SU-DHL-6 (cell line): ENCODE measurements at regions not wholly inside any gene's neighbourhood (a gene's known extent, or its start where the extent isn't known, plus 50 kb on each side); places are given as distances from the start of the nearest gene placed in this dataset.

ENCODE experiments used
- H2AFZ ChIP-seq: fragments of 200-600 bp; sonication (generic); 2 replicates; pipeline ENCODE4 v1.6.1; 2014; ENCODE audit warnings: low read depth, mild to moderate bottlenecking, moderate library complexity, mixed read lengths, antibody characterized with exemption, low read length; ENCODE audit not compliant: severe bottlenecking
- H3F3A ChIP-seq: fragments of 200-600 bp; shearing (Covaris generic); 2 replicates; pipeline ENCODE4 v1.6.0; 2016; ENCODE audit warnings: antibody characterized with exemption, mild to moderate bottlenecking; ENCODE audit not compliant: insufficient read depth
- H3K27ac ChIP-seq: fragments of 200-600 bp; sonication (generic); 2 replicates; pipeline ENCODE4 v1.5.1; 2016; ENCODE audit warnings: low read depth, mild to moderate bottlenecking, low read length, moderate library complexity, mixed read lengths
- H3K27me3 ChIP-seq: fragments of 200-600 bp; sonication (generic), shearing (Covaris generic); 2 replicates; pipeline ENCODE4 v1.6.0; 2014; ENCODE audit warnings: mild to moderate bottlenecking, low read length
- H3K36me3 ChIP-seq: fragments of 200-600 bp; sonication (generic); 2 replicates; pipeline ENCODE4 v1.6.1; 2014; ENCODE audit warnings: mild to moderate bottlenecking, low read length, mixed read lengths
- H3K4me2 ChIP-seq: fragments of 300-600, 200-600 bp; shearing (Covaris generic), sonication (generic); 2 replicates; pipeline ENCODE4 v1.6.0; 2014; ENCODE audit warnings: low read length, low read depth, mild to moderate bottlenecking; ENCODE audit not compliant: poor library complexity, severe bottlenecking
- H3K4me3 ChIP-seq: fragments of 200-600 bp; sonication (generic); 2 replicates; pipeline ENCODE4 v1.5.1; 2014; ENCODE audit warnings: antibody characterized with exemption, low read length, mild to moderate bottlenecking, mixed read lengths; ENCODE audit not compliant: insufficient read depth, poor library complexity, severe bottlenecking
- H3K79me2 ChIP-seq: fragments of 200-600 bp; sonication (generic); 2 replicates; pipeline ENCODE4 v1.6.1; 2014; ENCODE audit warnings: mild to moderate bottlenecking, low read length, moderate library complexity; ENCODE audit not compliant: insufficient read depth
- H3K9ac ChIP-seq: fragments of 200-600 bp; sonication (generic); 2 replicates; pipeline ENCODE4 v1.7.0; 2014; ENCODE audit warnings: mild to moderate bottlenecking, low read length
- H3K9me2 ChIP-seq: fragments of 200-600 bp; sonication (generic); replicated peaks from 2 replicates; pipeline ENCODE4 v1.6.1; 2014; ENCODE audit warnings: low read length; ENCODE audit not compliant: insufficient read depth
- H3K9me3 ChIP-seq: fragments of 200-600 bp; sonication (generic); 2 replicates; pipeline ENCODE4 v1.6.1; 2014; ENCODE audit warnings: low read length, mixed read lengths; ENCODE audit not compliant: insufficient read depth
- H4K20me1 ChIP-seq: fragments of 200-600 bp; sonication (generic); 2 replicates; pipeline ENCODE4 v1.6.1; 2014; ENCODE audit warnings: low read depth, mild to moderate bottlenecking, antibody characterized with exemption, low read length, moderate library complexity, mixed read lengths
- EZH2phosphoT487 ChIP-seq: fragments of 200-600 bp; sonication (generic), shearing (Covaris generic); conservative IDR thresholded peaks from 2 replicates; pipeline ENCODE4 v1.6.1; 2018; ENCODE audit warnings: mild to moderate bottlenecking, antibody characterized with exemption, low read length, moderate library complexity, mixed read lengths
- TF ChIP-seq, protein P1 (sequence below): fragments of 200-600 bp; sonication (generic); IDR thresholded peaks from one replicate; pipeline ENCODE4 v1.5.1; 2017; ENCODE audit warnings: antibody characterized with exemption, mild to moderate bottlenecking, low read length, moderate library complexity; ENCODE audit not compliant: insufficient read depth, poor library complexity, severe bottlenecking

DNA sequence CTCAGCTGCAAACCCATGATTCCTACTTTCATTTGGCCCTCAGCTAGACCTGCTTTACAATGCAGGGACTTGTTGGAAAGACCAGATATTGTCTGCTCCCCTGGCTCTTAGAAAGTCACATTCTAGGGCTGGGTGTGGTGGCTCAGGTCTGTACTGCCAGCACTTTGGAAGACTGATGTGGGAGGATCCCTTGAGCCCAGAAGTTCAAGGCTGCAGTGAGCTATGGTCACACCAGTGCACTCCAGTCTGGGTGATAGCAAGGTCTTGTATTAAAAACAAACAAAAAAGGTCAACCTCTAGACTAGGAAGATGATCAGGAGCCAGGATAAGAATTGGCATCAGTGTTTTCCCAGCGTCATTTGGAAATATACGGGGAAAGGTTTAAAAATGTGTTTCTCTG lies 145.8 kb downstream of the PALM2AKAP2 start:
- Histone ChIP-seq H3F3A (peaks cover 8% of the 10 kb centered on the region; the same call in 1 of the 2 replicates), H3K79me2 (no peaks in the 10 kb centered on the region), H3K27me3 (no peaks in the 10 kb centered on the region), H3K36me3 (no peaks in the 10 kb centered on the region), H2AFZ (no peak overlapping the region), H3K27ac (no peak overlapping the region), H3K4me3 (no peak overlapping the region), H3K4me2 (no peak overlapping the region), H3K9me2 (no peaks in the 10 kb centered on the region), H3K9ac (no peak overlapping the region), H3K9me3 (no peaks in the 10 kb centered on the region), H4K20me1 (no peaks in the 10 kb centered on the region)
- no peak for TF ChIP-seq EZH2phosphoT487
- TF ChIP-seq, protein P1, sequence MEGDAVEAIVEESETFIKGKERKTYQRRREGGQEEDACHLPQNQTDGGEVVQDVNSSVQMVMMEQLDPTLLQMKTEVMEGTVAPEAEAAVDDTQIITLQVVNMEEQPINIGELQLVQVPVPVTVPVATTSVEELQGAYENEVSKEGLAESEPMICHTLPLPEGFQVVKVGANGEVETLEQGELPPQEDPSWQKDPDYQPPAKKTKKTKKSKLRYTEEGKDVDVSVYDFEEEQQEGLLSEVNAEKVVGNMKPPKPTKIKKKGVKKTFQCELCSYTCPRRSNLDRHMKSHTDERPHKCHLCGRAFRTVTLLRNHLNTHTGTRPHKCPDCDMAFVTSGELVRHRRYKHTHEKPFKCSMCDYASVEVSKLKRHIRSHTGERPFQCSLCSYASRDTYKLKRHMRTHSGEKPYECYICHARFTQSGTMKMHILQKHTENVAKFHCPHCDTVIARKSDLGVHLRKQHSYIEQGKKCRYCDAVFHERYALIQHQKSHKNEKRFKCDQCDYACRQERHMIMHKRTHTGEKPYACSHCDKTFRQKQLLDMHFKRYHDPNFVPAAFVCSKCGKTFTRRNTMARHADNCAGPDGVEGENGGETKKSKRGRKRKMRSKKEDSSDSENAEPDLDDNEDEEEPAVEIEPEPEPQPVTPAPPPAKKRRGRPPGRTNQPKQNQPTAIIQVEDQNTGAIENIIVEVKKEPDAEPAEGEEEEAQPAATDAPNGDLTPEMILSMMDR: no peak

DNA sequence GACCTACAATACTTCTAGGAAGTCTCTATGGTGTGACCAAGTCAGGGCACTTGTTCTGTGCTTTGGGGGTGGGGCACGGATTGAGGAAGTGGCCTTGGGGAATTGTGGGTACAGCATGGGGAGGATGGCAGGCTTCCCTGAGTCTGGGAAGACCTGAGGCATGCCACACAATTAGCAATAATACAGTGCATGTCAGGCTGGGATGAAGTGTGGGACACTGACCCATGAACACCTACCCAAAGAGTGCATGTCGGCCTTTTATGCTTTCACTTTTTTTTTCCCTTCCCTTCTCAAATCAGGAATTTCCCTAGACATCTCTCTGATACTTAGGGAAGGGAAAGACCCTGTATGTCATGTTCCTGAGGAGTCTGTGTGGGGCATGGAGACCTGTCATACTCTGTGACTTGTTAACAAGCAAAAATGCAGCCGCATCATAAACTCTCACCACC lies 146.4 kb downstream of the PALM2AKAP2 start:
- Histone ChIP-seq H3K4me2 (peak overlapping the region; percentile 18), H3F3A (0 out of 2 replicates have a peak, but pooled peaks cover 2% of the 10 kb centered on the region), H3K36me3 (no peaks in the 10 kb centered on the region), H3K4me3 (no peak overlapping the region), H3K27me3 (no peaks in the 10 kb centered on the region), H3K9me3 (no peaks in the 10 kb centered on the region), H3K9me2 (no peaks in the 10 kb centered on the region), H2AFZ (no peak overlapping the region), H3K79me2 (no peaks in the 10 kb centered on the region), H3K27ac (no peak overlapping the region), H4K20me1 (no peaks in the 10 kb centered on the region), H3K9ac (peak overlapping the region; percentile 9; the same call in 1 of the 2 replicates)
- TF ChIP-seq, protein P1: no peak
- no peak for TF ChIP-seq EZH2phosphoT487

DNA sequence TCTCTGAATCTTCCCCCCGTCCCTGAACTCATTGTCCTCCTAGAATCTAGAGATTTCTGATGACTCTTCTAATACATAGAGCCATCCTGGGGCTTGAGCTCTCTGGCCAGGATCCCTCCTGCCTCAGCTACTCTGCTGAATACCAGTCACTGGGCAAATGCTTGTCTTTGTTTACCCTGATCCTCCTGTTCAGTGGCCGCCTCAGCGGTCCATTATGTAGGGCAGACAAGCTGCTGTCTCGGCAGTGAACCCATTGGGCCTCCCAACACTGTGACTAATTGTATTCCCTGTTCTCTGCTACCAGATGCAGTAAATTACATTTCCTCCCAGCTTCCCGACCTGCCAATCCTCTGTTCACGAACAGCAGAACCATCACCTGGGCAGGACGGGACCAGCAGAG lies 151.6 kb downstream of the PALM2AKAP2 start:
- Histone ChIP-seq H3K79me2 (no peaks in the 10 kb centered on the region), H3K4me2 (no peak overlapping the region), H2AFZ (no peak overlapping the region), H3K36me3 (no peaks in the 10 kb centered on the region), H3K9me2 (no peaks in the 10 kb centered on the region), H3F3A (no peaks in the 10 kb centered on the region), H3K4me3 (no peak overlapping the region), H3K27ac (no peak overlapping the region), H3K9me3 (no peaks in the 10 kb centered on the region), H3K9ac (no peak overlapping the region), H3K27me3 (no peaks in the 10 kb centered on the region), H4K20me1 (no peaks in the 10 kb centered on the region)
- TF ChIP-seq, protein P1: no peak
- no peak for TF ChIP-seq EZH2phosphoT487
